ENCODE measurements at regions not wholly inside any gene's neighbourhood (a gene's known extent, or its start where the extent isn't known, plus 50 kb on each side); places are given as distances from the start of the nearest gene placed in this dataset.

- Histone ChIP-seq H3K4me2 (ENCODE audit: insufficient read depth in 1 of 2, low read depth in 2 of 2, low read length in 2 of 2) (no peak overlapping the region), H4K20me1 (replicated peaks in 1 of 2; ENCODE audit: control insufficient read depth in 1 of 2, insufficient read depth in 2 of 2, low read length in 2 of 2) (no peaks in the 10 kb centered on the region), H2BK5ac (ENCODE audit: low read depth, low read length) (no peak overlapping the region), H4K8ac (ENCODE audit: extremely low read depth, insufficient read depth, low read length) (no peak overlapping the region), H3K9ac (replicated peaks in 1 of 4; ENCODE audit: extremely low read depth in 1 of 4, low read depth in 3 of 4, low read length in 3 of 4) (no peak overlapping the region), H2BK15ac (ENCODE audit: low read length) (no peak overlapping the region), H2BK12ac (ENCODE audit: low read depth, low read length) (no peak overlapping the region), H2AFZ (ENCODE audit: low read length) (no peak overlapping the region), H3K56ac (replicated peaks; ENCODE audit: insufficient read length, low read depth, low read length) (no peak overlapping the region), H4K5ac (ENCODE audit: insufficient read length, low read depth, low read length) (no peak overlapping the region), H3K18ac (ENCODE audit: extremely low read depth, low read length) (no peak overlapping the region), H3K79me1 (ENCODE audit: low read depth, low read length) (no peaks in the 10 kb centered on the region), H3K4me3 (ENCODE audit: extremely low read depth in 1 of 4, insufficient read depth in 2 of 4, low read depth in 3 of 4, low read length in 4 of 4) (no peak overlapping the region), H3K9me3 (ENCODE audit: insufficient read depth in 2 of 2, low read depth in 1 of 2, low read length in 1 of 2) (no peaks in the 10 kb centered on the region), H3K79me2 (ENCODE audit: control insufficient read depth in 1 of 2, insufficient read depth in 2 of 2, low read length in 2 of 2) (no peaks in the 10 kb centered on the region), H2BK20ac (ENCODE audit: low read length) (no peak overlapping the region), H3K4ac (replicated peaks; ENCODE audit: insufficient read length, low read depth, low read length) (no peak overlapping the region), H3K14ac (ENCODE audit: insufficient read length) (no peak overlapping the region), H3K23me2 (ENCODE audit: low read depth, low read length) (no peaks in the 10 kb centered on the region), H4K91ac (replicated peaks; ENCODE audit: insufficient read length, low read length) (no peak overlapping the region), H3K27me3 (replicated peaks in 1 of 4; ENCODE audit: control insufficient read depth in 3 of 4, extremely low read depth in 1 of 4, insufficient read depth in 3 of 4, low read length in 3 of 4) (no peaks in the 10 kb centered on the region), H3K4me1 (replicated peaks in 1 of 4; ENCODE audit: control insufficient read depth in 3 of 4, insufficient read depth in 4 of 4, low read length in 3 of 4) (no peaks in the 10 kb centered on the region), H3K36me3 (ENCODE audit: control insufficient read depth in 2 of 4, insufficient read depth in 4 of 4, low read length in 3 of 4) (no peaks in the 10 kb centered on the region), H3K27ac (ENCODE audit: low read depth, low read length) (no peak overlapping the region), H3K23ac (ENCODE audit: insufficient read length) (no peak overlapping the region), H2BK120ac (replicated peaks; ENCODE audit: low read depth, low read length) (no peak overlapping the region), H2AK5ac (ENCODE audit: low read depth, low read length) (no peak overlapping the region)
- ChIA-PET POLR2A (ENCODE audit: partially characterized antibody) (no interaction called here), CTCF (ENCODE audit: partially characterized antibody) (interaction anchor here (1.5 kb wide), 1 partner anchor 18 kb away, joined by 5 read pairs; no protein-coding TSS in a partner anchor)
- 97% methylated on average over 3 of the region's 3 CpGs; no CpG with 5 or more reads in 1 of the 2 experiments for WGBS, 2 experiments (ENCODE audit: extremely low coverage in 1 of 2, insufficient coverage in 1 of 2, insufficient read length in 1 of 2, insufficient replicate concordance in 2 of 2, low coverage in 1 of 2, low lambda C conversion rate in 2 of 2, missing lambda C conversion rate in 1 of 2)
- DNase-seq (ENCODE audit: low read depth in 1 of 2, low spot score in 2 of 2) (no peak), FAIRE-seq (peak; percentile 62)
- TF ChIP-seq CHD1 (IDR thresholded peaks at IDR 0.05; ENCODE audit: low read depth, low read length) (no peak), EP300 (IDR thresholded peaks at IDR 0.05; ENCODE audit: borderline replicate concordance in 1 of 2, low read depth in 2 of 2, low read length in 2 of 2) (no peak), TAF7 (optimal IDR thresholded peaks at IDR 0.05; ENCODE audit: borderline replicate concordance, low read depth, low read length) (no peak), KDM4A (IDR thresholded peaks at IDR 0.05; ENCODE audit: low read depth, low read length, severe bottlenecking) (no peak), BACH1 (IDR thresholded peaks at IDR 0.05; ENCODE audit: low read length) (no peak), CTCF (IDR thresholded peaks at IDR 0.05; ENCODE audit: control extremely low read depth in 1 of 3, insufficient read depth in 1 of 3, low read depth in 1 of 3, low read length in 3 of 3) (no peak), MAFK (IDR thresholded peaks at IDR 0.05; ENCODE audit: low read depth, low read length) (no peak), CBX5 (IDR thresholded peaks at IDR 0.05; ENCODE audit: low read depth, low read length) (no peak)
Observed at GRCh38 chrX:99305573-99305972, 1104.5 kb downstream of the PCDH19 start.

All from H1 (cell line).